ENCODE measurements at regions not wholly inside any gene's neighbourhood (a gene's known extent, or its start where the extent isn't known, plus 50 kb on each side); places are given as distances from the start of the nearest gene placed in this dataset.
"Not testable (repeated sequence)": the region's sequence is repeated elsewhere in the genome, so short reads cannot be mapped to it uniquely, and the experiment has no call there.

GRCh38 chr2:114132050-114132449 is 242.2 kb downstream of the ACTR3 start:
- TF ChIP-seq CTCF (IDR thresholded peaks at IDR 0.05 in 8 of 11, conservative IDR thresholded peaks at IDR 0.05 in 3 of 11); POLR2A (IDR thresholded peaks at IDR 0.05): not testable (repeated sequence)
